ENCODE measurements at regions not wholly inside any gene's neighbourhood (a gene's known extent, or its start where the extent isn't known, plus 50 kb on each side); places are given as distances from the start of the nearest gene placed in this dataset.

DNA sequence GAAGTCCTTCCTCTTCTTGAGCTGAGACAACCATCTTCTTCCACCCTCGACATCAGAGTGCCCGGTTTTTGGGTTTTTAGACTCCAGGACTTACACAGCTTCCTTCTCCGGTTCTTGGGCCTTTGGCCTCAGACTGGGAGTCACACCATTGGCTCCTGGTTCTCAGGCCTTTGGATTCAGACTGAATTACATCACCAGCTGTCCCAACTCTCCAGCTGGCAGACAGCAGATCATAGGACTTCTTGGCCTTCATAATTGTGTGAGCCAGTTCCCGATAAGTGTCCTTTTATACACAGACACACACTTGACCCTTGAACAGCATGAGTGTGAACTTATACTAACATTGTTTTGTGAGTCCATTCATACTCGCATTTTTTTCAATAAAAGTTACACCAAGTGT lies 166.0 kb upstream of the UBL3 start:
- TF ChIP-seq CTCF (IDR thresholded peaks at IDR 0.05; ENCODE audit: insufficient read depth, low read depth, low read length) (no peak), EZH2 (IDR thresholded peaks at IDR 0.05; ENCODE audit: insufficient read depth, low read length) (no peak)

Measured in astrocyte (in vitro differentiated cells and primary cell).